ENCODE measurements at regions not wholly inside any gene's neighbourhood (a gene's known extent, or its start where the extent isn't known, plus 50 kb on each side); places are given as distances from the start of the nearest gene placed in this dataset.

- TF ChIP-seq, protein P1, sequence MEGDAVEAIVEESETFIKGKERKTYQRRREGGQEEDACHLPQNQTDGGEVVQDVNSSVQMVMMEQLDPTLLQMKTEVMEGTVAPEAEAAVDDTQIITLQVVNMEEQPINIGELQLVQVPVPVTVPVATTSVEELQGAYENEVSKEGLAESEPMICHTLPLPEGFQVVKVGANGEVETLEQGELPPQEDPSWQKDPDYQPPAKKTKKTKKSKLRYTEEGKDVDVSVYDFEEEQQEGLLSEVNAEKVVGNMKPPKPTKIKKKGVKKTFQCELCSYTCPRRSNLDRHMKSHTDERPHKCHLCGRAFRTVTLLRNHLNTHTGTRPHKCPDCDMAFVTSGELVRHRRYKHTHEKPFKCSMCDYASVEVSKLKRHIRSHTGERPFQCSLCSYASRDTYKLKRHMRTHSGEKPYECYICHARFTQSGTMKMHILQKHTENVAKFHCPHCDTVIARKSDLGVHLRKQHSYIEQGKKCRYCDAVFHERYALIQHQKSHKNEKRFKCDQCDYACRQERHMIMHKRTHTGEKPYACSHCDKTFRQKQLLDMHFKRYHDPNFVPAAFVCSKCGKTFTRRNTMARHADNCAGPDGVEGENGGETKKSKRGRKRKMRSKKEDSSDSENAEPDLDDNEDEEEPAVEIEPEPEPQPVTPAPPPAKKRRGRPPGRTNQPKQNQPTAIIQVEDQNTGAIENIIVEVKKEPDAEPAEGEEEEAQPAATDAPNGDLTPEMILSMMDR (conservative IDR thresholded peaks at IDR 0.05; ENCODE audit: low read depth, low read length): no peak
- TF ChIP-seq EZH2 (IDR thresholded peaks at IDR 0.05; ENCODE audit: borderline replicate concordance, low read depth, low read length, poor library complexity, severe bottlenecking): no peak
These were observed 269.3 kb upstream of the HS3ST1 start for GRCh38 chr4:11698033-11698432.

Data from A673 (cell line).